Dedifferentiated amniotic fluid mesenchymal stem cell (primary cell): ENCODE measurements at regions not wholly inside any gene's neighbourhood (a gene's known extent, or its start where the extent isn't known, plus 50 kb on each side); places are given as distances from the start of the nearest gene placed in this dataset.

Experiments
- DNase-seq: peaks from one replicate; pipeline ENCODE4 v3.0.0-alpha.2; 2016; ENCODE audit errors: extremely low spot score

GRCh38 chr3:141669434-141669833 is 68.7 kb upstream of the RNF7 start:
- DNase-seq, result no peak

DNA sequence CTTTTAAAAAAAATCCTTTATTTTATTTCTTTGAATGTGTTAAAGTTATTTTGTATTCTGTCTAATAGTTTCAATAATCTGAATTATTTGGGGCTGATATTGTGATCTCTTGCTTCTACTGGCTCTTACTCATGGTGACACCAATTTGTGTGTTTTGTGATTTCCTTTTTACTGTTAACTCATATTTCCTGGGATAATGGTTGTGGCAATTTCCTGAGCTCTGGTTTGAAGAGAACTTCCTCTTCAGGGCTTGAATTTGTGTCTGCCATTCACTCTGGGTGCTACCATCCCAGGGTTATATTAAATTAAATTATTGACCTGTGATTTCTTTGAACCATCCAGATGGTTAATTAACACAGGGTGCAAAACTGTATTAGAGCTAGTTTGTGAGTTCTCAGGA is 60.4 kb upstream of the RNF7 start:
- DNase-seq, result no peak

GRCh38 chr3:141680620-141681389 is 57.3 kb upstream of the RNF7 start:
- no peak for DNase-seq

DNA sequence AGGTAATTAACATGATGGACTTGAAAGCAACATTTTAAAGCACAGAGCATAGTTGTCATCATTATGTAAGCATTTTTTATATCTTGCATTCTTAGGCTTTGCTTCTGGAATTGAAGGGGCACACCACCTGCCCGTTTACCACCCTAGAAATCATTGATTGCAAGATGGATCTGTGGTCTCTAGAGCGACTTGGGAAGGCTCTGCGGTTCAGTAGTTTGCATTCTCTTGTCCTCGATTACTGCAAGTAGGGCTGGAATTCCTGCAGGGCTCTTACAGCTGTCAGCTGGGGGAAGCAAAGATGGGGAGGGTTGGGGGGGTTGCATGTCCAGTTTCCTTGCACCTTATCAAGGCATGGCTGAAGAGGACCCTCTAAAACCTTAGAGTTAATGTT is 56.7 kb upstream of the RNF7 start:
- no peak for DNase-seq

GRCh38 chr3:141682007-141682406 is 56.1 kb upstream of the RNF7 start:
- DNase-seq, result peak; percentile 10

GRCh38 chr3:141682921-141683320 is 55.2 kb upstream of the RNF7 start:
- DNase-seq, result no peak

GRCh38 chr3:141684758-141685157 is 53.3 kb upstream of the RNF7 start:
- no peak for DNase-seq

DNA sequence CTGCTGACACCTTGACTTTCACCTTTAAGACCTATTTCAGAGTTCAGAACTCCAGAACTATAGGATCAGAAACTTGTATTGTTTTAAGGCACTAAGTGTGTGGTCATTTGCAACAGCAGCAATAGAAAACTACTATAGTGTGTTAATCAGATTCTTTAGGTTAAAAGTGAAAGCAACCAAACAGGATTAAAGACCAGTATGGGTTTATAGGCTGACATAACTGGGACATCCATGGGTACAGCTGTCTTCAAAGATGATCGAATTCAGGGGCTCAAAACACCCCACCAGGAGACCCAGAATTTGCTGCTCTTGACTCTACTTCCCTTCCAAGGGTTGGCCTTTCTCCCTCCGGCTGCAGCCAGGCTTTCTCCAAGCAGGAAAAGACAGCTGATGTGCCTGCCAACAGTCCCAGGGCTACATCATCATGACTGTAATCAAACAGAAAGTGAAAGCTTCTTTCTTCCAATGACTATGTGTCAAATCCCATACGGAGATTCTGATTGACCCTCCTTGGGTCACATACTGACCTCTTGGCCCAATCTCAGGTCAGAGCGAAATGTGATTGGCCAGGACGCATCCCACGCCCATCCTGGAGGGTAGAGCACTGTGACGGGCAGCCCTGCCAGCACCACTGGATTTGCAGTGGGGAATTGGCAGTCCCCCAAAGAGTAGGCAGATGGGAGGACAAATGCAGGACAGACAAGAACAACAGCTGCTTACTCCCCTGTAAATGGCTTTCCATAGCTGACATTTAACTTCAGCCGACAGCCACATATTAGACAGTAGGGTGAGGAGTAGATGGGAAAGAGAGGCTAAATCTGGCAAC is 51.4 kb upstream of the RNF7 start:
- DNase-seq, result peak; percentile 25
